SIG-M5 treated with dmso at 0.1 percent for 504 hours (cell line): ENCODE measurements at regions not wholly inside any gene's neighbourhood (a gene's known extent, or its start where the extent isn't known, plus 50 kb on each side); places are given as distances from the start of the nearest gene placed in this dataset.

Experiments
- DNase-seq: peaks from one replicate; lab custom pipeline; 2025; ENCODE audit not compliant: unreplicated experiment; lab: John Stamatoyannopoulos, UW

DNA sequence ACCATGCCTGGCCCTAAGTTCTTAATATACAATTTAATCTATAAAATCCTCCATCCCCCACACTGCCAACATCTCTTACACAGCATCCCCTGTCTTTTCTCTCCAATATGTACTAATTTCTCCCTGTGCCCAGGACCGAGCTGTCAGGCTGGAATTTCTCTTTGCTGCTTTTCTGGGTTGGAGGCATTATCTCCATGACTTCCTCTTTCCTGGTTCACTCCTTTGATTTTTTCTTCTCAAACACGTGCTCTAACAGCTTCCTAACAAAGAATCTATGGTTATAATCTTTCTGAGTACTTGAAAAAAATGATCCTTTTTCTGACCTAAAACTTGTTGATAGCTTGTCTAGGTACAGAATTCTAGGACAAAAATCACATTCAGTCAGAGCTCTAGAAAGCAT lies 112.8 kb downstream of the C1D start:
- DNase-seq, result no peak

DNA sequence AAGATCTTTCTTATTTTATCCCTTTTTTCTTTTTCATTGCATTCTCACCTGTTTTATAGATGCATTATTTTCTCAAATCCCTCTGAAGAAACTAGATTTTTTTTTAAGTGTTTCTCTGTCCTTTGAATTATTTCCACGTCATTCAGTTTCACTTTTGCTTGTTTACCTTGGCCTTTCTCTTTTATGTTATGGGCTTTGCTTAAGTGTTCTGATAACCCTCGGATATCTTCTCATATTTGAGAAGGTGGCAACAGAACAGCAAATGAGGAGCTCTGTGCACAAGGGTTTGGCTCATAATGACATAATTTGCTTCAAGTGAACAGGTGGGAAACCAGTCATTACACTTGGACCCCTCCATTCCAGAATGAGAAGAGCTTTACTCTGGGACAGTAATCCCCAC lies 111.9 kb downstream of the C1D start:
- no peak for DNase-seq

DNA sequence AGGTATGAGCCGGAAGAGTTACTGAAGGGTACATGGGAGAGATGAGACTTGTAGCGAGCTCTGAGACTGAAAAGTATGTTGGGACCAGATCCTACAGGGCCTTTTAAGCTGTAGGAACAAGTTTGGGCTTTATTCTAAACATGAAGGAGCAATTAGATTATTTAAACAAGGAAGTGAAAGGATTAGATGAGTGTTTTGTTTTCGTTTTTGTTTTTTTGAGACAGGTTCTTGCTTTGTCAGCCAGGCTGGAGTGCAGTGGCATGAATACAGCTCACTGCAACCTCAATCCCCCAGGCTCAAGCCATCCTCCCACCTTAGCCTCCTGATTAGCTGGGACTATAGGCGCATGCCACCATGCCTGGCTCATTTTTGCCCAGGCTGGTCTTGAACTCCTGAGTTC lies 110.7 kb downstream of the C1D start:
- DNase-seq, result no peak

DNA sequence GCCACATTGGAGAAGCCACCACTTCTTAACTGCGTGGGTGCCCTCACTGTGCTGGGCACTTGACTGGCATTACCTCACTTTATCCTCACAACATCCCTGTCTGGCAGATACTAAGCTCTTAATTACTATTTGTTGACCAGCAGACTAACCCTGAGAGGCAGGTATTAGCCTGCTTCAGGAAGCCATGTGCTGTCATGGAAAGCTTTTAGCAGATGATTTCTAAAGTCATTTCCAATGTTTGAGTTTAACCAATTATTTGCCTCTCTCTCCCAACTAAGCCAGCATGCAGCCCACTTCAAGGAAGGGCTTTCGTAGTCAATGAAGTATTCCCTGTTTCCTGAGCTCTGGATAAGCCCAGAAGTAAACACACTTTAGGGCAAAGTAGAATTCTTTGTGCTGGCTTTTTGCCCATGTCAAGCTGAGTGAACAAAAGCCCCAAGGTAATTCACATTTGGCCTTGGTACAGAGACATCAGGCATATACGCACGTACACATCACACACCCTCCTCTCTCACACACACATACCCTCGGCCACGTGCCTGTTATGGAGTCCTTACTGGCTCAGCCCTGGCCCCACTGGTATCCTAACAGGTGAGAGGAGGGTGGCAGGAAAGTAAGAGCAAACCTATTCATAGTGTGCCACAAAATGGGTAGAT lies 108.6 kb downstream of the C1D start:
- no peak for DNase-seq

DNA sequence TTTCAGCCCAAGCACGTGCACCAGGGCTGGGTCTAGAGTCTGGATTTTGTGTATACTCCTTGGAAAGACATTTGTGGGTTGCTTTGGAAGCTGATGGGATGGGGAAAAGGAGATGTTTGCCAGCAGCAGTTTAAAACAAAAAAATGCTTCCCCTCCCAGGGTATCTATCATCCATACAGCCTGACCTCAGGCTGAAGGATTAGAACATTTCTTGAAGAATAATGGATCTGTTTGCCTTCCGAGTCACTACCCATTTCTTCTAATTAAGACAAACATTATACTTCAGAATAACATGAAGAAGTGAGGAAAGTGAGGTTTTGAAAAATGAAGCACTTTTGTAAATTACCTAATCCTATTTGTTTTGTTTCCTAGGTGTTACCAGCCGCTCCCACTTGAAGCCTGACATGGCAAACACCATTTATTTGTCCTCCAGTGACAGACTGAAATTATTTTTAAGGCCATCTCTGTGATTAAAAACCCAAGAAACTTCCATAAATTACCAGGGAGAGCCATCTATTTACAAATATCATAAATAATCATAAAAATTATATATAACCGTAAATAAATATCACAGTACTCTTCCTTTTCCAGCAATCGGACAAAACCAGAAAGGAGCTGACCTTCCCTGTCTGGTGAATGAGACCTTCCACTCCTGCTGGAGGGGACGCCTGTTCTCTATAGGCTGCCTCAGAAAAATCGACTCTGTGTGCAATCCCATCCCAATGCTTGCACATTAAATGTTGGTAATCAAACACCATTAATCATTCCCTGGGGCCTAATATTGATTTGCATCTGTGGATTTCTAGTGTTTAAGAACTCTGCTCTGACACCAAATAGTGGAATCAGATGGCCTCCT lies 106.8 kb downstream of the C1D start:
- no peak for DNase-seq

DNA sequence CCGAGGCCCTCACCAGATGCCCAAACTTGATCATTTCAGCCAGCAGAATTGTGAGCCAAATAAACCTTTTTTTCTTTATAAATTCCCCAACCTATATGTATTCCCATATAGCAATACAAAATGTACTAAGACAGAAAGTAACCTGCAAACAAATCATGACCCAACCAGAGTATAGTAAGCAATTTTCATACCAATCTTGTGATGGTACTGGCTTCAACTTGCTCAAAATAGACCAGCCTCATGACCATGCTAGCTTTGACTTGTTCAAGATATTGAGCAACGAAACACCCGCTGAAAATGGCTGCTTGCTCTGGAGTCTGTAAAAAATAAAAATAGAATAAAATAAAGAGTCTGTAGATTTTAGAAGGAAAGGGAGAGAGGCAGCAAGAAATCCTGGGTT lies 97.6 kb downstream of the C1D start:
- no peak for DNase-seq

DNA sequence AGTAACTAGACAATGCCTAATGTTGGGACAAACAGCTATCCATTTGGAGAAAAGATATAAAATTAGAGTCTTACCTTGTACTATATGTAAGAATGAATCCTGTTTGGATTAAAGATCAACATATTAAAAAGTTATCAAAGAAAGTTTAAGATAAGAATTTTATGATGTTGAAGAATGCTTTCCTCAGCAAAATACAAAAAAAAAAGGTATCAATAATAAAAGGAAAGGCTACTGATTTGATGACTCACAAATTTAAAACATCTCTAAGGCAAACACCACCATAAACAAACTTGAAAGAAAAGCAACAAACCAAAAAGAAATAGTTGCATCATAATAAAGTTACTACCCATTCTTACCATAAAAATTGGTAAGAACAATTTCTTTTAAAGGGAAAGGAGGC lies 92.7 kb downstream of the C1D start:
- DNase-seq, result no peak

DNA sequence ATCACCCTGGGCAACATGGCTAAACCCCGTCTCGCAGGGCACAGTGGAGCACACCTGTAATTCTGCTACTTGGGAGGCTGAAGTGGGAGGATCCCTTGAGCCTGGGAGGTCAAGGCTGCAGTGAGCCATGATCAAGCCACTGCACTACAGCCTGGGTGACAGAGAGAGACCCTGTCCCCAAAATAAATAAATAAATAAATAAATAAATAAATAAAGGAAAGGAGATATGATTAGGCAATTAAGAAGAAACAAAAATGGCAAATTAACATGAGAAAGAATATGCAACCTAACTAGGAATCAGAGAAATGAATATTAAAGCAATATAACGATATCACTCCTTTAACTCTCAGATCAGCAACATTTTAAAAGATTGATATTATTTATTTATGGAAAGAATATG lies 92.3 kb downstream of the C1D start:
- DNase-seq, result no peak

DNA sequence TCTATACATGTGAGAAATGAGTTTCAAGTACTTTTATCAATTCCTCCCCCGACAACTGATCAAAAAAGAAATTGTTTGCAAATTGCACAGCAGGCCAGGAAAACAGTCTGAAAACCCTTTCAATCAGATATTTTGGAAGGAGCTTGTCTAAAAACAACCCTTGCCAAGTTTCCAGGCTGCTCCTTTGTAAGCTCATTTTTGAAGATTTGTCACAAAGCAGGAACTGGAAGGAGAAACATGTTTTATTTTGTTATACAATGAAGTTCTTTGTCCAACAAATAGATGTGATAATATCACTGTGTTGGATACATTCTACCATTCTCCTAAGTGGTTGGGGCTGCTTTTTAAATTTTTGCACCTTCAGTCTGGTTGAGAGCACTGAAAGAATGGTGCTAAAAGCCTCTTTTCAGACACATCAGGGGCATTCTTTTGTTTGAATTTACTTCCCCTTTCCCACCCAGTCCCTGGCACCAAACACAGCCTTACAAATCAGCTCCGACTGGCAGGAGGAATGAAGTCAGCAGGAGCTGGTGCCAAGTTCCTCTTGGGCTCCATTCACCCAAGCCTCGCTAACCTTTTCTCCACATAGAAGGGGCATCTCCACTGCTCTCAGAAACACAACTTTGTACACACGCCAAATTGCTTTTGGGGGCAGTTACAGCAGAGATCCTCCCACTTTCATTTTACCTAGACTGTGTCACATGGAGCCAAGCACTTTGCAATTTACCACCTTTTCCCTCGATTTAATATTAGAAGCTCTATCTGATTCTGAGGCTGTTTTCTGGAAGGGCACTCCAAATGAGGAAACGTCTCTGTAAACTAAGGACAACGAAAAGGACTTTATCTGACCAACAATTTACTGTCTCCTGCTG lies 88.0 kb downstream of the C1D start:
- no peak for DNase-seq

DNA sequence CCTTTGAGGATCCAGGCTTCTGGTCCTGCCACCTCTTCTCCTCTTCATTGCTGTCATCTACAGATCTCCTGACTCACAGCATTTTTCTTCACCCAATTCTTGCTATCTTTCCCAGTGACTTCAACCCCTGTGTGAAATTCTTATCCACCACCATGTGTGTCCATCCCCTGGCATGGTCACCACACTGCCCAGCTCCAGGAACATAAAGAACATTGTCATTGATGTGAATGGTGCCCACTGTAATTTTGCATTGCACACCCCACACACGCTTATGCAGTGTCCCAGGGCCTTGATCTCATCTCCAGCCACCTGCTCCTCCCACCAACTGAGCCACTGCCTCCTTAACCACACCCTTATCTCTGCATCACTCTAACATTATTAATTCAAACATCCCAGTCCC lies 85.3 kb downstream of the C1D start:
- no peak for DNase-seq

DNA sequence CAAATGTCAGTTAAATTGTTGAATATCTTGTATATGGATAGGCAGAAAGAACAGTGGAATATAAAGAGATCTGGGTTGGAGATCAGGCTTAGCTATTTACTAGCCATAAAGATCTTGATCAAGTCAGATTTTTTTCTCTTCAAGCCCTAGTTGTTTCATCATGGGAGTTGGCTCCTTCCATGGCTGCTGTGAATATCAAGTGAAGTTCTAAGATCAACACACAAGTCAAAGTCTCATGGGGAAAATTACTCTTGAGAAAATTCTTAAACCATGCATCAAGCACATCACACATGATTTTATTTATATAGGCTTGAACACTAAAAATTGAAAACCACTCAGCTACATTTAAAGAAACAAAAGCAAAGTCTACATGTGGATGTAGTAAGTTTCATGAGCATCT lies 79.8 kb downstream of the C1D start:
- DNase-seq, result no peak

DNA sequence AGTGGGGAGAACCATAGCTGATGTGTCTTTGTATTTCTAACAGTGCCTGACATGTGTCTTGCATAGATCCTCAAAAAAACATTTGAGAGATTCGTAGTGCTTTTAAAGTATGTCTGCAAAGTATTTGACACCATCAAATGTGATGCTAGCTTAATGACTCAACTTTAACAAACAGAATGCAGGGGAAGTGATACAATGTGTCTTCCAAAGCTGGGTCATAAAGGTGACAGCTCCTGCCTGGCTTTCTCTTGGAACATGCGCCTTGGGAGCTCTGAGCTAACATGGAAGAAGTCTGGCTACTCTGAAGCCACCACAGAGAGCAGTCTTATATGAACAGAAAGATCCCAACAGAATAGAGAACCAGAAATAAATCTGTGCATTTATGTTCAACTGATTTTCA lies 78.2 kb downstream of the C1D start:
- DNase-seq, result no peak

DNA sequence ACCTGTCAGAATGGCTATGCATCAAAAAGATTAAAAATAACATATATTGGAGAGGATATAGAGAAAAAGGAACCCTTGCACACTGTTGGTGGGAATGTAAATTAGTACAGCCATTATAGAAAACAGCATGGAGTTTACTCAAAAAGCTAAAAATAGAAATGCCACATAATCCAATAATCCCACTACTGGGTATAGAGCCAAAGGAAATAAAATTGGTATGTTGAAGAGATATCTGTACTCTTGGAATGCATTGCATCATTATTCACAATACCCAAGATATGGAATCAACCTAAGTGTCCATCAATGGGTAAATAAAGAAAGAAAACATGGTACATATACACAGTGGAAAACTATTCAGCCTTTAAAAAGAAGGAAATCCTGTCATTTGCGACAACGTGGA lies 77.2 kb downstream of the C1D start:
- no peak for DNase-seq

DNA sequence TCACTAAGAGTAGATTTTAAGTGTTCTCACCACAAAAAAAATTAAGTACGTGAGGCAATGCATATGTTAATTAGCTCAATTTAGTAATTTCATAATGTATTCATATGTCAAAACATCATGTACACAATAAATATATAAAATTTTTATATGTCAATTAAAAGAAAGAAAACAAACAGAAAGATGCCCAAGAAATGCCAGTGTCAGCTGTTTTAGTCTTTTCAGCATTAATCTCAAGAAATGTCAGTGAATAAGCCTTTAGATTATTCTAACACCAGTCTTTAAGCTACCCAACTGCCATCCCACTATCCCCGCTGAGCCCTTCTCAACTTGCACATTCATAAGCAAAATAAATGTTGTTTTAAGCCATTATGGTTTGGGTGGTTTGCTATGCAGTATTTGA lies 76.5 kb downstream of the C1D start:
- no peak for DNase-seq
